GM12878 (cell line): ENCODE measurements at regions not wholly inside any gene's neighbourhood (a gene's known extent, or its start where the extent isn't known, plus 50 kb on each side); places are given as distances from the start of the nearest gene placed in this dataset.

Experiments
- NFYA ChIP-seq: IDR thresholded peaks from 2 replicates; pipeline ENCODE4 v1.6.1; 2011; ENCODE audit warnings: low read depth, mild to moderate bottlenecking, low read length, improper control_type of control experiment, borderline replicate concordance
- POLR2AphosphoS5 ChIP-seq: IDR thresholded peaks from 2 replicates; pipeline ENCODE4 v1.6.1; 2011; ENCODE audit warnings: mild to moderate bottlenecking, low read length, inconsistent platforms

DNA sequence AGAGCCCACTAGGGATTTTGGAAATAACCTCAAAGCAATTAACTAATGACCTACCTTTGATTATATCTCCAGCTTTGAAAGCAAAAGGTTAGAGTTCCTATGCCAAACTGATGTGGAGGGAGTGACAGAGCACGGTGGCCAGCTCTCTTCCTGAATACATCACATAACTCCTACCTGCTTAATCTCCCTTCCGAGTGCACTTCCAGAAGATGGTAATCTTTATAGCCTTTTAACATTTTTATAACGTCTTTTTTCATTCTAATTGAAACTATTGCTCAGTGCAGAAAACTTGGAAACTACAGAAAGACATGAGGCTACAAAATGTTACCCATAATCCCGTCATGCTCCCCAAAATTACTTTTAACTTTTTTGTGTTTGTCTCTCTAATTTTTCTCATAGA is 110.5 kb upstream of the COX10 start:
- TF ChIP-seq POLR2AphosphoS5 = no peak
- TF ChIP-seq NFYA = no peak
